ENCODE measurements at regions not wholly inside any gene's neighbourhood (a gene's known extent, or its start where the extent isn't known, plus 50 kb on each side); places are given as distances from the start of the nearest gene placed in this dataset.

DNA sequence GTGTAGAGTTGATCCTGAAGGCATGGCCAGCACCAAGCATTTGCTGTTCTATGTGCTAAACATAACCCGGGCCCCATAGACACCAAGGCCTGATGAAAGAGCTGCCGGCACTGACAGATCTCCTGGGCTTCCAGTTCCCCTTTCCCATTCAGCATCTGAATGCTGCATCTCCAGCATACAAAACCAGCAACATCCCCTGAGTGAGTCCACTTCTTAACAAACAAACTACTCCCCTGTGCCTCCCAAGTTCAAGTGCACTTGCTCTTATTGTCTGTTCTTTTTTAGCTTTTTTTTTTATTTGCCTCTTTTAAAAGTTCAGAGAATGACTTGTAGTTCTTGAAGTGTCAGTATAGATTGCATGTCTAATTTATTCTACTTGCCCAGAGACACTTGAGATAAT lies 156.0 kb downstream of the EDEM1 start:
- TF ChIP-seq, protein P1, sequence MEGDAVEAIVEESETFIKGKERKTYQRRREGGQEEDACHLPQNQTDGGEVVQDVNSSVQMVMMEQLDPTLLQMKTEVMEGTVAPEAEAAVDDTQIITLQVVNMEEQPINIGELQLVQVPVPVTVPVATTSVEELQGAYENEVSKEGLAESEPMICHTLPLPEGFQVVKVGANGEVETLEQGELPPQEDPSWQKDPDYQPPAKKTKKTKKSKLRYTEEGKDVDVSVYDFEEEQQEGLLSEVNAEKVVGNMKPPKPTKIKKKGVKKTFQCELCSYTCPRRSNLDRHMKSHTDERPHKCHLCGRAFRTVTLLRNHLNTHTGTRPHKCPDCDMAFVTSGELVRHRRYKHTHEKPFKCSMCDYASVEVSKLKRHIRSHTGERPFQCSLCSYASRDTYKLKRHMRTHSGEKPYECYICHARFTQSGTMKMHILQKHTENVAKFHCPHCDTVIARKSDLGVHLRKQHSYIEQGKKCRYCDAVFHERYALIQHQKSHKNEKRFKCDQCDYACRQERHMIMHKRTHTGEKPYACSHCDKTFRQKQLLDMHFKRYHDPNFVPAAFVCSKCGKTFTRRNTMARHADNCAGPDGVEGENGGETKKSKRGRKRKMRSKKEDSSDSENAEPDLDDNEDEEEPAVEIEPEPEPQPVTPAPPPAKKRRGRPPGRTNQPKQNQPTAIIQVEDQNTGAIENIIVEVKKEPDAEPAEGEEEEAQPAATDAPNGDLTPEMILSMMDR (IDR thresholded peaks at IDR 0.05) = no peak
- no peak for TF ChIP-seq POLR2A (IDR thresholded peaks at IDR 0.05)
- TF ChIP-seq EP300 (IDR thresholded peaks at IDR 0.05) = no peak
